ENCODE measurements at regions not wholly inside any gene's neighbourhood (a gene's known extent, or its start where the extent isn't known, plus 50 kb on each side); places are given as distances from the start of the nearest gene placed in this dataset.

GRCh38 chr7:17401791-17402627, 103.6 kb downstream of the AHR start:
- TF ChIP-seq, protein P1, sequence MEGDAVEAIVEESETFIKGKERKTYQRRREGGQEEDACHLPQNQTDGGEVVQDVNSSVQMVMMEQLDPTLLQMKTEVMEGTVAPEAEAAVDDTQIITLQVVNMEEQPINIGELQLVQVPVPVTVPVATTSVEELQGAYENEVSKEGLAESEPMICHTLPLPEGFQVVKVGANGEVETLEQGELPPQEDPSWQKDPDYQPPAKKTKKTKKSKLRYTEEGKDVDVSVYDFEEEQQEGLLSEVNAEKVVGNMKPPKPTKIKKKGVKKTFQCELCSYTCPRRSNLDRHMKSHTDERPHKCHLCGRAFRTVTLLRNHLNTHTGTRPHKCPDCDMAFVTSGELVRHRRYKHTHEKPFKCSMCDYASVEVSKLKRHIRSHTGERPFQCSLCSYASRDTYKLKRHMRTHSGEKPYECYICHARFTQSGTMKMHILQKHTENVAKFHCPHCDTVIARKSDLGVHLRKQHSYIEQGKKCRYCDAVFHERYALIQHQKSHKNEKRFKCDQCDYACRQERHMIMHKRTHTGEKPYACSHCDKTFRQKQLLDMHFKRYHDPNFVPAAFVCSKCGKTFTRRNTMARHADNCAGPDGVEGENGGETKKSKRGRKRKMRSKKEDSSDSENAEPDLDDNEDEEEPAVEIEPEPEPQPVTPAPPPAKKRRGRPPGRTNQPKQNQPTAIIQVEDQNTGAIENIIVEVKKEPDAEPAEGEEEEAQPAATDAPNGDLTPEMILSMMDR (IDR thresholded peaks at IDR 0.05): no peak
- no peak for TF ChIP-seq POLR2AphosphoS5 (IDR thresholded peaks at IDR 0.05)

Measured in breast epithelium (tissue), 3 donors.